Spinal cord (tissue), 9 donors: ENCODE measurements at regions not wholly inside any gene's neighbourhood (a gene's known extent, or its start where the extent isn't known, plus 50 kb on each side); places are given as distances from the start of the nearest gene placed in this dataset.
"Not testable (repeated sequence)": the region's sequence is repeated elsewhere in the genome, so short reads cannot be mapped to it uniquely, and the experiment has no call there.

Experiments used
- DNase-seq, 6 donors: peaks; one replicate each; pipeline versions ENCODE4 v3.0.0 to v3.0.0-alpha.2; 2013 to 2015; ENCODE audit warnings: low spot score in 6 of 6, low read depth in 4 of 6
- H3K27ac ChIP-seq: one replicate; pipeline ENCODE4 v1.5.1; 2013; ENCODE audit warnings: low read depth, low read length, control low read depth
- H3K27me3 ChIP-seq: one replicate; pipeline ENCODE4 v1.6.1; 2013; ENCODE audit warnings: low read length; ENCODE audit not compliant: control insufficient read depth, insufficient read depth
- H3K36me3 ChIP-seq: one replicate; pipeline ENCODE4 v1.6.1; 2013; ENCODE audit warnings: low read length; ENCODE audit not compliant: control insufficient read depth, insufficient read depth
- H3K4me1 ChIP-seq: one replicate; pipeline ENCODE4 v1.6.1; 2013; ENCODE audit warnings: low read length; ENCODE audit not compliant: control insufficient read depth, insufficient read depth
- H3K4me3 ChIP-seq: one replicate; pipeline ENCODE4 v1.5.1; 2013; ENCODE audit warnings: low read depth, low read length, control low read depth
- H3K9me3 ChIP-seq: one replicate; pipeline ENCODE4 v1.6.1; 2013; ENCODE audit warnings: low read length; ENCODE audit not compliant: control insufficient read depth, insufficient read depth
- WGBS: methylation state at CpG from one replicate; pipeline ENCODE4 v1.1.5; 2013; ENCODE audit warnings: missing lambda C conversion rate; ENCODE audit not compliant: insufficient coverage; 5-methylcytosine and 5-hydroxymethylcytosine counted together
- donor health status: healthy.

DNA sequence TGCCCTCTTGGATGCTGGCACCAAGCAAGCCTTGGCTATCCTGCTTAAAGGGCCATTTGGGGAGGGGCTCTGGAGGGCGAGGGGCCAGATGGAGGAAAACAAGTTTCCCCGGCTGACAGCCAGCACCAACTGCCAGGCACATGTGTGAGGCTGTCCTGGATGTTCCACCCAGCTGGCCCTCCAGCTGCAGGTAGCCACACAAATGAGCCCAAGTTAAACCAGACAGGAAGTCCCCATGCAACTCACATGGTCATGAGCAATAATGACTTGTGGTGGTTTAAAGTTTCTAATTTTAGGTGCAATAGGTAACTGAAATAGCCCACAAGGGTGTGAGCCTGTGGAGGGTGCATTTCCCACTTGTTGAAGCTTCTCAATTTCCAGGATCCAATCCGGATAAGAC, 198.0 kb downstream of the OTOP1 start:
- DNase-seq, H3K4me1 ChIP-seq, H3K4me3 ChIP-seq, H3K27ac ChIP-seq, H3K27me3 ChIP-seq, H3K36me3 ChIP-seq, H3K9me3 ChIP-seq: not testable (repeated sequence)
- WGBS, result 94% methylated on average over 2 of the region's 3 CpGs

DNA sequence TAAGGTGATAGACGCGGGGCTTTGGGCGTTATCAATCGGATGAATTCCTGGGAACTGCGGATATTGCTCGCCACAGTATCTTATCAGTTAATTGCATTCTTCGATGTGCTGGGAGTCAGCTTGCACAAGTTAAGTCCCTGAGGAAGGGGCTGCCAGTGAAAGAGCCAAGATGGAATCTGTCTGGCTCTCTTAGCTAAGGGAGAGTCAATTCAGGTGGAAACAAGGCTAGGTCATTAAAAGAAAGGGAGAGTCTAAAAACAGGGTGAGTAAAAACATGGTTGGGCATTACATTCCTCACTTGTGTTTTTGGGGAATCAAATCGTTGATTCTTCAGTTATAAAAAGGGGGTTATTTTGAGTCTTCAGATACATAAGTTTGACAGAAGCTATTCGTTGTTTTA, 196.2 kb downstream of the OTOP1 start:
- WGBS, result no CpG with 5 or more reads among the region's 9 CpGs
- DNase-seq, result not testable (repeated sequence)

DNA sequence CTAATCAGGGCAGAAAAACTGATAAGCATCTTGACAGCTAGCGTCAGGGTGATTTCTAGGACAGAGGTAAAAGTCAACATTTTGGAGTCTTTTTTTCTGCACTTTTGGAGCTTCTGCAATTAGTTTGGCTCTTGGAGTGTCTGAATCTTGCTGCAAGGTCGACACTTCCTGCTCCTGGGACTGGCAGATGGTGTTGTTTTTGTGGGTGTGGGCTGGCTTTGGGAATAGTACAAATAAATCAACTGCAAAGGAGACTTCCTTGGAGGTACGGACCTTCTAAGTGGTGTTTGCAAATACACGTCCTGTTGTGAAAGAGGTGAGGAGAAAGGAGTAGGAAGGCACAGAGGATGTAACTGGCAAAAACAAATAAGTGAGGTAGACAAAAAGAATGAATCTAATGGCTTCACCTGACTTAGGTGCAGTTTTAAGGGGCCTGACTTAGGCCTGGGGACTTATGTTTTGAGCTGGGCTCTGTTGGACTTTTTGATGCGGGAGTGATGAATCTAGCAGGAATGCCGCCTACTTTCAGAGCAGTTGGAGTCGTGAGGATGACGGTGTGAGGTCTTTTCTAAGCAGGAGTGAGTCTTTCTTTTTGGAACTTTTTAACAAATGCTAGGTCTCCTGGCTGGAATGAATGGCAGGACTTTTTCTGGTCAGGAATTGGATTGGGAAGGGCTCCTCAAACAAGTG, 195.1 kb downstream of the OTOP1 start:
- H3K9me3 ChIP-seq, DNase-seq, H3K27me3 ChIP-seq, H3K36me3 ChIP-seq, H3K4me1 ChIP-seq, H3K4me3 ChIP-seq, H3K27ac ChIP-seq: not testable (repeated sequence)
- WGBS, result 66% methylated on average over 6 of the region's 8 CpGs

More for the DNA sequence above, 196.2 kb downstream of the OTOP1 start:
- not testable (repeated sequence) for H3K36me3 ChIP-seq, H3K4me3 ChIP-seq, H3K9me3 ChIP-seq, H3K4me1 ChIP-seq, H3K27ac ChIP-seq, H3K27me3 ChIP-seq

DNA sequence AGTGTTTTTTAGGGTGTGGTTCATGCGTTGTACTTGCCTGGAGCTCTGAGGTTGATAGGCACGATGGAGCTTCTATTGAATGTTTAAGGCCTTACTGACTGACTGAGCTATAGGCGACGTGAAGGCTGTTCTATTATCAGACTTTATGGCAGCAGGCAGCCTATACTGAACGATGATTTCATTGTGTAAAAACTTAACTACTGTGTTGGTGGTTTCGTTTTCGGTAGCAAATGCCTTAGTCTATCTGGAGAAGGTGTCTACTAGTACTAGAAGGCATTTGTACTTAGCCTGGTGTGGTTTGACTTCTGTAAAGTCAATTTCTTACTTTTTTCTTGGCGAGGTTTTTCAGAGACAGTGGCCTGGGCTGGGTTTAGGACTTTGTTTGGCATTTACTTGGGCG, 194.4 kb downstream of the OTOP1 start:
- not testable (repeated sequence) for DNase-seq, H3K9me3 ChIP-seq, H3K4me1 ChIP-seq, H3K36me3 ChIP-seq, H3K27me3 ChIP-seq, H3K27ac ChIP-seq, H3K4me3 ChIP-seq
- 80% methylated on average over 5 of the region's 9 CpGs for WGBS

DNA sequence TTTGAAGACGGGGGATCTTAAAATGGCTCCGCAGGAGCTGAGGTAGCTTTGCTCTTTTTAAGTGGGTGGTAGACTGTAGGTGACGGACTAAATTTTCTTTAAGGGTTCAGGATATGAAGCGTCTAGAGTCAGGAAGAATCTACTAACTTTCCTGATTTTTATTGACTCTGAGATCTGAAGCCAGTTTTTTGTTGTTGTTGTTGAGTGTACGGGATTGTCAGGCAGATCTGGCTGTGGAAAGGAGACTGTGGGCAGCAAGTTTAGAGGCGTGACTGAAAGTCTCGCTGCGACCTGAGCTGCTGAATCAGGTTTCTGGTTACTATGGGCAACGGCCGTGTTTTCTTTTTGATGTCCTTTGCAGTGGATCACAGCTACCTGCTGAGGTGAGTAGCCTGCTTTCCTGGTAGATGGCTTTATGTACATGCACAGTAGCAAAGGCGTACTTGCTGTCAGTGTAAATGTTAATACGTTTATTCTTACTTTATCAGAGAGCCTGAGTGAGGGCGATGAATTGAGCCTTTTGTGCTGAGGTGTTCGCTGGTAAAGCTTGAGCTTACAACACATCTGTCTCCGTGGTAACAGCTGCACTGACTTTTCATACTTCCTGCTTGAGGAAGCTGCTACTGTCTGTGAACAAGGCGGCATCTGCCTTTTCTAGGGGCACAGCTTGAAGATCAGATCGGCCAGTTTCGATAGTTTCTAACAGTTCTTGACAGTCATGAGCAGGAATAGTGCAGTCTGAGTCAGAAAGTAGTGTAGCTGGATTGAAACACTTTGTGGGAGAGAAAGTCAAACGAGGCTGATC, 193.7 kb downstream of the OTOP1 start:
- H3K9me3 ChIP-seq, H3K27ac ChIP-seq, H3K36me3 ChIP-seq, H3K4me3 ChIP-seq, H3K4me1 ChIP-seq, H3K27me3 ChIP-seq: not testable (repeated sequence)
- WGBS, result 41% methylated on average over 12 of the region's 19 CpGs
- peak in 2 of 6 donors; percentile 12 to 51 for DNase-seq

DNA sequence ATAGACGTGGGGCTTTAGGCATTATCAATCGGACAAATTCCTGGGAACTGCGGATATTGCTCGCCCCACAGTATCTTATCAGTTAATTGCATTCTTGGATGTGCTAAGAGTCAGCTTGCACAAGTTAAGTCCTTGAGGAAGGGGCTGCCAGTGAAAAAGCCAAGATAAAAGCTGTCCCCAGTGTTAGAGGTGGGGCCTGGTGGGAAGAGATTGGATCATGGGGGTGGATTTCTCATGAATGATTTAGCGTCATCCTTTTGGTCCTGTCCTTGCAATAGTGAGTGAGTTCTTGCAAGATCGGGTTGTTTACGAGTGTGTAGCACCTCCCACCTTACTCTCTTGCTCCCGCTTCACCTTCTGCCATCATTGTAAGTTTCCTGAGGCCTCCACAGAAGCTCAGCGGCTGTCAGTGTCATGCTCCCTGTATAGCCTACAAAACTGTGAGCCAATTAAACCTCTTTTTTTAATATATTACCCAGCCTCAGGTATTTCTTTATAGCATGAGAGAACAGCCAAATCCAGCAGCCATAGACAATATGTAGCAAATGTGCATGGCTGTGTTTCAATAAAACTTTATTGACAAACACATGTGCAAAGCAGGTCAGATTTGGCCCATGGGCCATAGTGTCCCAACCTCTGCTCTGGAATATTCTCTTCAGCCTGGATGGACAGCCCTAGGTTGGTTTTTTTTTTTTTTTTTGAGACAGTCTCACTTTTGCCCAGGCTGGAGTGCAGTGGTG, 189.2 kb downstream of the OTOP1 start:
- DNase-seq, result not testable (repeated sequence)

DNA sequence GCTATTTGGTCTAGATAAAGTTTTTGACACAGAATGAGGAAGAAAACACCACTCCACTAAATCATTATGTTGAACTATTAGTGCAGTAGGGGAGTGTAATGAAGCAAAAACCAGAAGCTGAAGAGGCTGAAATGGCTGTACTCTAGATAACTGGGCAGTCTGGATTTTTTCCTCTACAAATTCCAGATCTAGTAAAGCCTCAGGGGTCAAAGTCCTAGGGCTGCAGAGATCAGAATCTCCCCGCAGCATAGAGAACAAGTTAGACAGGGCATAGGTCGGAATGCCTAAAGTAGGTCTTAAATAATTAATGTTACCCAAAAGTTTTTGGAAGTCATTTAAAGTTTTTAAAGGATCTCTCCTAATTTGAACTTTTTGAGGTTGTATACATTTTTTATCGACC, 180.9 kb downstream of the OTOP1 start:
- H3K27me3 ChIP-seq, H3K27ac ChIP-seq, DNase-seq, H3K9me3 ChIP-seq, H3K4me3 ChIP-seq, H3K36me3 ChIP-seq, H3K4me1 ChIP-seq: not testable (repeated sequence)
- no CpG with 5 or more reads among the region's 3 CpGs for WGBS

More for the DNA sequence above, 189.2 kb downstream of the OTOP1 start:
- H3K27me3 ChIP-seq, H3K4me1 ChIP-seq, H3K36me3 ChIP-seq, H3K9me3 ChIP-seq, H3K27ac ChIP-seq, H3K4me3 ChIP-seq: not testable (repeated sequence)
- WGBS, result 89% methylated on average over 4 of the region's 9 CpGs

DNA sequence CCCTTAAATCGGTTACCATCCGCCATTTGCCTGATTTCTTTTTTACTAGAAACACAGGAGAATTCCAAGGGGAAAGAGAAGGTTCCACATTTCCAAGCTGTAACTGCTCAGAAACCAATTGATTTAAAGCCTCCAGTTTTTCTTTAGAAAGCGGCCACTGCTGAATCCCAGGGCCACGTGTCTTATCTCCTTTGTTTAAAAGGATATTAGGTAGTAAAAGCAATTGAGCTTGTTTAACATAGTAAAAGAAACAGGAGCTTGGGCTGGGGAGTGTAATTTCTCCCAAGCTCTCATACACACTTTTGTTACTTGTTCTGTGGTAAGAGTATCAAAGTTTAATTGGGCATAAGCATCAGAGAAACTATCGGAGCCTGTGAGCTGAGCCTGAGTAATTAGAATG, 180.0 kb downstream of the OTOP1 start:
- H3K27ac ChIP-seq, H3K9me3 ChIP-seq, H3K36me3 ChIP-seq, H3K4me3 ChIP-seq, H3K27me3 ChIP-seq, H3K4me1 ChIP-seq: not testable (repeated sequence)
- no CpG with 5 or more reads among the region's 5 CpGs for WGBS
- DNase-seq, result peak in 2 of 6 donors; percentile 2 to 52

DNA sequence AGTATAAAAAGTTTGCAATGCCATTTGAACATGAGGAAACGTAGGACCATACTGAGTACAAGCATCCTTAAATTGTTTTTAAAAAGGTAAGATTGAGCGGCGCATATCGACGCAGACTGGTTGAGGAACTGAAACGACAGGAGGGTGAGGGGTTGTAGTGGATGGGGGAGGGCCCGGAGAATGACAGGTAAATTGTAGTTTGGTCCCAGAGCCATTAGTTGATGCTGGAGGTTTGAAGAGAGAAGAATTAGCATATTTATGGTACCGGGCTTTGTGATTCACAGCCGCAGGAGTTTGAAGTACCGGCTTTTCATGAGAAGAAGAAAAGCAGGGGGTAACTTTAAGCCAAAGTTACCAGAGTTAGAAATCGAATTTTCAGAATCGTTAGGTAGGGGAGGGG, 179.5 kb downstream of the OTOP1 start:
- not testable (repeated sequence) for H3K36me3 ChIP-seq, H3K4me1 ChIP-seq, H3K27me3 ChIP-seq, H3K4me3 ChIP-seq, H3K27ac ChIP-seq, H3K9me3 ChIP-seq
- WGBS, result 19% methylated on average over 5 of the region's 12 CpGs
- DNase-seq, result peak in 1 of 6 donors; percentile 5
